ENCODE measurements at regions not wholly inside any gene's neighbourhood (a gene's known extent, or its start where the extent isn't known, plus 50 kb on each side); places are given as distances from the start of the nearest gene placed in this dataset.
"Not testable (repeated sequence)": the region's sequence is repeated elsewhere in the genome, so short reads cannot be mapped to it uniquely, and the experiment has no call there.

- intact Hi-C loops (cut with micrococcal nuclease; ENCODE audit: unreplicated experiment) (no loop called here), in situ Hi-C loops (cut with HindIII; ENCODE audit: low pct_unique_long_range_greater_than_20kb, low sequenced_read_pairs) (no loop called here)
- POLR2A ChIA-PET: no interaction called here
- no peak for DNase-seq (ENCODE audit: low read depth, low spot score)
- CTCF ChIA-PET: no interaction called here
- no peak for TF ChIP-seq REST (IDR thresholded peaks at IDR 0.05; ENCODE audit: insufficient read depth in 1 of 2, low read depth in 2 of 2, low read length in 1 of 2)
- Histone ChIP-seq H3K9me3 (ENCODE audit: control insufficient read depth, insufficient read depth, low read depth, low read length) (no peaks in the 10 kb centered on the region), H3K27ac (ENCODE audit: low read length) (peak overlapping the region; percentile 3), H3K4me1 (ENCODE audit: control insufficient read depth, insufficient read depth, low read length) (peaks cover 25% of the 10 kb centered on the region), H3K4me3 (ENCODE audit: low read depth in 2 of 2, low read length in 2 of 2) (no peak overlapping the region), H3K36me3 (ENCODE audit: control insufficient read depth, insufficient read depth, low read length) (no peaks in the 10 kb centered on the region), H3K27me3 (ENCODE audit: control insufficient read depth, insufficient read depth, low read length) (no peaks in the 10 kb centered on the region)
- BruUV-seq (replicated peaks): no TSS peak
- ATAC-seq: no peak
Observed at GRCh38 chr1:58854576-58854975, 70.7 kb upstream of the JUN start.

GRCh38 chr1:58855274-58856165, 71.7 kb upstream of the JUN start:
- no peaks in the 10 kb centered on the region for H3K27me3 ChIP-seq (ENCODE audit: control insufficient read depth, insufficient read depth, low read length)
- no peaks in the 10 kb centered on the region for H3K9me3 ChIP-seq (ENCODE audit: control insufficient read depth, insufficient read depth, low read depth, low read length)
- peak overlapping the region; percentile 72 for H3K27ac ChIP-seq (ENCODE audit: low read length)
- ChIA-PET CTCF (no interaction called here), POLR2A (interaction anchor here (0.6 kb wide), 1 partner anchor 83 kb away, joined by 3 read pairs; no protein-coding TSS in a partner anchor)
- DNase-seq (ENCODE audit: low read depth, low spot score): no peak
- H3K4me3 ChIP-seq (ENCODE audit: low read depth in 2 of 2, low read length in 2 of 2): no peak overlapping the region
- no peaks in the 10 kb centered on the region for H3K36me3 ChIP-seq (ENCODE audit: control insufficient read depth, insufficient read depth, low read length)
- intact Hi-C loops (cut with micrococcal nuclease; ENCODE audit: unreplicated experiment): no loop called here
- TF ChIP-seq TCF7L2 (IDR thresholded peaks at IDR 0.05; ENCODE audit: low read depth, low read length) (no peak), REST (IDR thresholded peaks at IDR 0.05; ENCODE audit: insufficient read depth in 1 of 2, low read depth in 2 of 2, low read length in 1 of 2) (no peak), CTCF (IDR thresholded peaks at IDR 0.05) (no peak), SIN3A (IDR thresholded peaks at IDR 0.05; ENCODE audit: borderline replicate concordance, insufficient read depth, low read depth, low read length) (no peak), POLR2AphosphoS5 (IDR thresholded peaks at IDR 0.05; ENCODE audit: low read depth, low read length) (no peak)
- ATAC-seq: no peak
- no TSS peak for BruUV-seq (replicated peaks)
- H3K4me1 ChIP-seq (ENCODE audit: control insufficient read depth, insufficient read depth, low read length): peaks cover 17% of the 10 kb centered on the region
- in situ Hi-C loops (cut with HindIII; ENCODE audit: low pct_unique_long_range_greater_than_20kb, low sequenced_read_pairs): no loop called here

- H3K9me3 ChIP-seq (ENCODE audit: control insufficient read depth, insufficient read depth, low read depth, low read length); DNase-seq (ENCODE audit: low read depth, low spot score); H3K36me3 ChIP-seq (ENCODE audit: control insufficient read depth, insufficient read depth, low read length); CTCF ChIA-PET; ATAC-seq; H3K27ac ChIP-seq (ENCODE audit: low read length); H3K4me3 ChIP-seq (ENCODE audit: low read depth in 2 of 2, low read length in 2 of 2); H3K27me3 ChIP-seq (ENCODE audit: control insufficient read depth, insufficient read depth, low read length); intact Hi-C loops (cut with micrococcal nuclease; ENCODE audit: unreplicated experiment); in situ Hi-C loops (cut with HindIII; ENCODE audit: low pct_unique_long_range_greater_than_20kb, low sequenced_read_pairs); BruUV-seq (replicated peaks): not testable (repeated sequence)
- POLR2A ChIA-PET: interaction anchor here (0.6 kb wide), 1 partner anchor 82 kb away, joined by 3 read pairs; no protein-coding TSS in a partner anchor
- H3K4me1 ChIP-seq (ENCODE audit: control insufficient read depth, insufficient read depth, low read length): peaks cover 17% of the 10 kb centered on the region
Observed at GRCh38 chr1:58856281-58856680, 72.4 kb upstream of the JUN start.
